HG02588 (cell line): ENCODE measurements at regions not wholly inside any gene's neighbourhood (a gene's known extent, or its start where the extent isn't known, plus 50 kb on each side); places are given as distances from the start of the nearest gene placed in this dataset.
"Not testable (repeated sequence)": the region's sequence is repeated elsewhere in the genome, so short reads cannot be mapped to it uniquely, and the experiment has no call there.

Experiments used
- ATAC-seq: cut with Tn5 transposase; IDR thresholded peaks from one replicate; pipeline ENCODE4 v1.9.1; 2021; ENCODE audit warnings: mild to moderate bottlenecking, moderate library complexity; ENCODE audit not compliant: unreplicated experiment

GRCh38 chr11:96447208-96448110, 57.6 kb downstream of the JRKL start:
- ATAC-seq: no peak

GRCh38 chr11:96448225-96448624, 58.4 kb downstream of the JRKL start:
- ATAC-seq: no peak

GRCh38 chr11:96456111-96456510, 66.3 kb downstream of the JRKL start:
- ATAC-seq: no peak

GRCh38 chr11:96459751-96460150, 69.9 kb downstream of the JRKL start:
- ATAC-seq: no peak

GRCh38 chr11:96461871-96462270, 72.1 kb downstream of the JRKL start:
- no peak for ATAC-seq

GRCh38 chr11:96464700-96465307, 75.0 kb downstream of the JRKL start:
- ATAC-seq: peak; percentile 76

GRCh38 chr11:96465512-96465911, 75.7 kb downstream of the JRKL start:
- no peak for ATAC-seq

GRCh38 chr11:96466607-96467006, 76.8 kb downstream of the JRKL start:
- no peak for ATAC-seq

GRCh38 chr11:96469776-96470175, 80.0 kb downstream of the JRKL start:
- no peak for ATAC-seq

GRCh38 chr11:96470521-96470920, 80.7 kb downstream of the JRKL start:
- ATAC-seq: no peak

GRCh38 chr11:96472085-96472484, 82.3 kb downstream of the JRKL start:
- peak; percentile 78 for ATAC-seq

- ATAC-seq: no peak
These were observed 84.5 kb downstream of the JRKL start for GRCh38 chr11:96474263-96474662.

GRCh38 chr11:96481204-96481603, 91.4 kb downstream of the JRKL start:
- ATAC-seq: no peak

- no peak for ATAC-seq
These were observed 92.0 kb downstream of the JRKL start for GRCh38 chr11:96481771-96482170.

GRCh38 chr11:96482193-96482592, 92.4 kb downstream of the JRKL start:
- ATAC-seq: no peak

- no peak for ATAC-seq
These were observed 93.7 kb downstream of the JRKL start for GRCh38 chr11:96483374-96483955.

- ATAC-seq: no peak
These were observed 94.5 kb downstream of the JRKL start for GRCh38 chr11:96484361-96484760.

GRCh38 chr11:96486890-96487611, 97.2 kb downstream of the JRKL start:
- ATAC-seq: no peak

- ATAC-seq: not testable (repeated sequence)
These were observed 99.1 kb downstream of the JRKL start for GRCh38 chr11:96488911-96489310.

- no peak for ATAC-seq
These were observed 110.6 kb downstream of the JRKL start for GRCh38 chr11:96500440-96500839.

GRCh38 chr11:96506041-96506440, 116.2 kb downstream of the JRKL start:
- no peak for ATAC-seq
